Keratinocyte (primary cell): ENCODE measurements at regions not wholly inside any gene's neighbourhood (a gene's known extent, or its start where the extent isn't known, plus 50 kb on each side); places are given as distances from the start of the nearest gene placed in this dataset.

Experiments used
- DNase-seq: peaks from one replicate; pipeline ENCODE4 v3.0.0-alpha.2; 2011; ENCODE audit warnings: low read depth, missing footprints, low spot score
- FAIRE-seq: peaks from 2 replicates; lab custom pipeline; 2011; peaks lifted over from hg19 to GRCh38; lab: Jason Lieb, UNC
- H2AFZ ChIP-seq: 2 replicates; pipeline ENCODE4 v1.6.0; 2012; ENCODE audit warnings: low read length, control low read depth, inconsistent platforms; ENCODE audit not compliant: control insufficient read depth
- H3K27ac ChIP-seq: 2 replicates; pipeline ENCODE4 v1.5.1; 2011; ENCODE audit warnings: low read length; ENCODE audit not compliant: control insufficient read depth, insufficient read depth
- H3K27me3 ChIP-seq: 3 replicates; pipeline ENCODE4 v1.6.0; 2011; ENCODE audit warnings: low read length; ENCODE audit not compliant: control insufficient read depth, insufficient read depth; ENCODE audit errors: extremely low read depth
- H3K36me3 ChIP-seq, 2 experiments: 2 replicates in 1 of 2; 3 replicates in 1 of 2; pipeline ENCODE4 v1.5.1; 2011; ENCODE audit warnings: low read length in 2 of 2, mild to moderate bottlenecking in 1 of 2; ENCODE audit not compliant: control insufficient read depth in 2 of 2, insufficient read depth in 2 of 2; ENCODE audit errors: extremely low read depth in 1 of 2
- H3K4me1 ChIP-seq: 3 replicates; pipeline ENCODE4 v1.5.1; 2011; ENCODE audit warnings: low read length; ENCODE audit not compliant: control insufficient read depth, insufficient read depth; ENCODE audit errors: extremely low read depth
- H3K4me2 ChIP-seq: 3 replicates; pipeline ENCODE4 v1.6.0; 2011; ENCODE audit warnings: low read depth, low read length; ENCODE audit not compliant: control insufficient read depth, insufficient read depth; ENCODE audit errors: extremely low read depth
- H3K4me3 ChIP-seq, 3 experiments: fragments of 200-600 bp in 1 of 3; sonication (generic) in 1 of 3; 2 replicates in 2 of 3; 3 replicates in 1 of 3; pipeline ENCODE4 v1.5.1; 2011 to 2016; ENCODE audit warnings: low read length in 3 of 3, mild to moderate bottlenecking in 3 of 3, control low read depth in 2 of 3, inconsistent platforms in 1 of 3, low read depth in 1 of 3, mixed read lengths in 1 of 3, mixed run types in 1 of 3, moderate library complexity in 1 of 3; ENCODE audit not compliant: control insufficient read depth in 2 of 3, insufficient read depth in 2 of 3; ENCODE audit errors: extremely low read depth in 1 of 3
- H3K79me2 ChIP-seq: 2 replicates; pipeline ENCODE4 v1.6.0; 2012; ENCODE audit warnings: low read length; ENCODE audit not compliant: control insufficient read depth, insufficient read depth
- H3K9ac ChIP-seq: 3 replicates; pipeline ENCODE4 v1.6.0; 2011; ENCODE audit warnings: low read length; ENCODE audit not compliant: control insufficient read depth, insufficient read depth; ENCODE audit errors: extremely low read depth
- H3K9me1 ChIP-seq: 3 replicates; pipeline ENCODE4 v1.6.0; 2011; ENCODE audit warnings: low read length; ENCODE audit not compliant: control insufficient read depth, insufficient read depth; ENCODE audit errors: extremely low read depth
- H3K9me3 ChIP-seq: 2 replicates; pipeline ENCODE4 v1.5.1; 2012; ENCODE audit warnings: low read depth, low read length; ENCODE audit not compliant: control insufficient read depth
- H4K20me1 ChIP-seq: 3 replicates; pipeline ENCODE4 v1.6.0; 2011; ENCODE audit warnings: low read length; ENCODE audit not compliant: control insufficient read depth, insufficient read depth; ENCODE audit errors: extremely low read depth
- CTCF ChIP-seq, 3 experiments: IDR thresholded peaks in 1 of 3; conservative IDR thresholded peaks in 1 of 3; optimal IDR thresholded peaks in 1 of 3; 2 replicates in 2 of 3; 3 replicates in 1 of 3; pipeline versions ENCODE3 to v1.5.1; 2011; ENCODE audit warnings: low read length in 3 of 3, mild to moderate bottlenecking in 3 of 3, moderate library complexity in 2 of 3, control low read depth in 1 of 3, inconsistent platforms in 1 of 3; ENCODE audit not compliant: insufficient read depth in 2 of 3; ENCODE audit errors: extremely low read depth in 1 of 3
- EZH2 ChIP-seq: IDR thresholded peaks from one replicate; pipeline ENCODE4 v1.6.1; 2012; ENCODE audit warnings: inconsistent platforms, mild to moderate bottlenecking, low read length, moderate library complexity
- dilution Hi-C: fragments of 300-500 bp; cut with MboI; formaldehyde crosslinking; loops from one replicate; pipeline ENCODE4 v1.7.0; 2020; ENCODE audit warnings: low sequenced_read_pairs; ENCODE audit not compliant: extremely low pct_ligation_motif_present

GRCh38 chr3:127064391-127065137 is 81.6 kb downstream of the PLXNA1 start:
- no peaks in the 10 kb centered on the region for H3K9me1 ChIP-seq
- TF ChIP-seq CTCF (optimal IDR thresholded peaks at IDR 0.05 in 1 of 3, IDR thresholded peaks at IDR 0.05 in 1 of 3, conservative IDR thresholded peaks at IDR 0.05 in 1 of 3; ENCODE audit: extremely low read depth in 1 of 3, insufficient read depth in 2 of 3, low read length in 3 of 3) (no peak), EZH2 (no peak)
- no peak overlapping the region for H3K9ac ChIP-seq
- DNase-seq (no peak), FAIRE-seq (no peak)
- H4K20me1 ChIP-seq = no peaks in the 10 kb centered on the region
- no peak overlapping the region for H2AFZ ChIP-seq
- no peak overlapping the region for H3K27ac ChIP-seq
- H3K4me3 ChIP-seq = no peak overlapping the region
- peaks cover under 1% of the 10 kb centered on the region for H3K4me1 ChIP-seq
- no peaks in the 10 kb centered on the region for H3K79me2 ChIP-seq
- H3K4me2 ChIP-seq = no peak overlapping the region
- H3K36me3 ChIP-seq = no peaks in the 10 kb centered on the region
- H3K27me3 ChIP-seq = no peaks in the 10 kb centered on the region
- no peaks in the 10 kb centered on the region for H3K9me3 ChIP-seq
- dilution Hi-C loops = no loop called here

- H3K4me1 ChIP-seq = peaks cover 6% of the 10 kb centered on the region
- no peaks in the 10 kb centered on the region for H3K27me3 ChIP-seq
- no peaks in the 10 kb centered on the region for H3K9me3 ChIP-seq
- no peaks in the 10 kb centered on the region for H4K20me1 ChIP-seq
- H3K4me2 ChIP-seq = no peak overlapping the region
- DNase-seq (no peak), FAIRE-seq (no peak)
- TF ChIP-seq EZH2 = no peak
- no peak for TF ChIP-seq CTCF (optimal IDR thresholded peaks at IDR 0.05 in 1 of 3, IDR thresholded peaks at IDR 0.05 in 1 of 3, conservative IDR thresholded peaks at IDR 0.05 in 1 of 3; ENCODE audit: extremely low read depth in 1 of 3, insufficient read depth in 2 of 3, low read length in 3 of 3)
- no peaks in the 10 kb centered on the region for H3K36me3 ChIP-seq
- no peak overlapping the region for H3K4me3 ChIP-seq
- H3K79me2 ChIP-seq = no peaks in the 10 kb centered on the region
- H3K27ac ChIP-seq = no peak overlapping the region
- no peak overlapping the region for H2AFZ ChIP-seq
- H3K9me1 ChIP-seq = no peaks in the 10 kb centered on the region
- H3K9ac ChIP-seq = no peak overlapping the region
- dilution Hi-C loops = no loop called here
Observed at GRCh38 chr3:127065138-127065427, 82.2 kb downstream of the PLXNA1 start.
